ENCODE measurements at regions not wholly inside any gene's neighbourhood (a gene's known extent, or its start where the extent isn't known, plus 50 kb on each side); places are given as distances from the start of the nearest gene placed in this dataset.

- DNase-seq: no peak
These were observed 86.5 kb upstream of the PFKP start for GRCh38 chr10:2980791-2981360.

- DNase-seq: no peak
These were observed 87.2 kb upstream of the PFKP start for GRCh38 chr10:2980116-2980515.

DNA sequence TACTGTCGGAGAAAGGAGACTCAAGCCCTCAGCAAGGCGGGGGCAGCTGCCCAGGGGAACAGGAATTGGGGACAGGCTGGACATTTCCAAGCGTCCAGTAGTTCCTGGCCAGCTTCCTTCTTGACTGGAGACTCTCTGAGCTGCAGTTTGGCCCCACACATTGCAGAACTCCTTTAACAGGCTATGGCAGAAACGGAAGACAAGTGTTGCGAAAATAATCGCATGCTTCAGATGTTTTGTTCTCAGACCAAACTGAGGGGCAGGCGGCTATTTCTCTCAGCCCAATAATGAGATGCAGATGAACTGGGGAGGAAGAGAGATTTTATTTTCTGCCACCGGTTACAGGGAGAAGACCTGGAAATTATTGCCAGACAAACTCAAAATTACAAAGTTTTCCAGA is 88.0 kb upstream of the PFKP start:
- no peak for DNase-seq

GRCh38 chr10:2978574-2979273 is 88.6 kb upstream of the PFKP start:
- no peak for DNase-seq

DNA sequence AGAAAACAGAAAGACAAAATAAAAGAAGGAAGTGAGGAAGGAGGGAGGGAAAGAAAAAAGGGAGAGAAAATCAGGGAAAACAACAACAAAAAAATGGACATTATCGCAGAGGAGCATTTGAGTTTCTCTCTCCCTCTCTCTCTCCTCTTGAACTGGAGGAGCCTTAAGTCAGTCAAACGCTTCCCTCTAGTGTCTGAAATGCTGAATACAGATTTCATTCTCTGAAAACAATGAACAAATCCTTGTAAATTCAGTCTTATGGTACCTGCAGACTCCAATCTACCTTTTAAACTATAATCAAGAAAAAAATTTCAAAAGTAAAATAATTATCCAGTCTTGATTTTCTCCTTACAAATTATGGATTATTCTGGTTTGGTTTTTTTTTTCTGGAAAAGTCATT is 89.2 kb upstream of the PFKP start:
- no peak for DNase-seq

DNA sequence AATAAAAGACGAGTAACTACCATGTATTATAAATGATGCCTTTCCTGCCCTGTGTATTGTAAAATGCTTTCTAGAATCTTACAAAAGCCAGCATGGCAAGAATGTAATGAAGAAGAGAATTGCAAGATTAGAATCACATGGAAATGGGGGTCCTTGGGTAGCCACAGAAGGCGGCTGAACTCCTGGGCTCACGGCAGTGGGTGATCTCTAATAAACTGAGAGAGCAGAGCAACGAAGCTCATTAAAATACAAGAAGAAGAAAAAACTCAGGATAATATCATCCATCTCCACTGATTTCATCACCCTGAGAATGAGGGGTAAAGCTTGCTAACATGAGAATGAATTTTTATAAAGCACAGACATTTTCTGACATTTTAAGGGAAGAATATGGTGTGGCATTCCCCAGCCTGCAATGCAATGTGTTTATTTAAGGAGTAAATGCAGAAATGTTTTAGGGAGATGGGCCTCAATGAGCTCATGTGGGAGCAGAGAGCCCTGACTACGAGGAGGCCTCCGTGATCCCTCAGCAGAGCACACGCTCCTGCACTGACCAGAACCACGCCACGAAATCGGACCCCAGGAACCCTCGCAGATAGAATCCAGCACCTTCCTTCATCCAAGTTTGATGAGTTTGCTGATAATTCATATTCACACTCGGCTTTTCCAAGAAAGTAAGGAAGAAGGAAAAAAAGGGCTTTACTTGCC is 92.7 kb upstream of the PFKP start:
- no peak for DNase-seq

DNA sequence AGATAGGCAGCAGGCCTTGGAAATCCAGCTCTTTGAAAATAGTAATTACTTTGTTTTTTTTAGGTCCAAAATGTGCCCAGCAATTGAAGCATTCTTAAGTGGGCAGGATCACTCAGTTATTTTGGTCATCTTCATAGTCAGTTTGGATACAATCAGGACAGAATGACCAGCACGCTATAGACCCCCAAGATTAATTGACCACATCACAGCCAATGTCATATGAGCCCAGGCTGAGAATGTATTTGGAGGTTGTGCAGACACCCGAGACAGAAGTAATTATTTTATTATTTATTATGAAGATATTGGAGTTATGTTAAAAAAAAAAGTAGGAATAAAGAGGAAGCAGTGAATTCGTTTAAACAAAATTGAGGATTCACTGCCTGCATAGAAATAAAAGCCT is 93.3 kb upstream of the PFKP start:
- DNase-seq: no peak

- no peak for DNase-seq
These were observed 94.5 kb upstream of the PFKP start for GRCh38 chr10:2972810-2973209.

GRCh38 chr10:2972216-2972615 is 95.1 kb upstream of the PFKP start:
- no peak for DNase-seq

DNA sequence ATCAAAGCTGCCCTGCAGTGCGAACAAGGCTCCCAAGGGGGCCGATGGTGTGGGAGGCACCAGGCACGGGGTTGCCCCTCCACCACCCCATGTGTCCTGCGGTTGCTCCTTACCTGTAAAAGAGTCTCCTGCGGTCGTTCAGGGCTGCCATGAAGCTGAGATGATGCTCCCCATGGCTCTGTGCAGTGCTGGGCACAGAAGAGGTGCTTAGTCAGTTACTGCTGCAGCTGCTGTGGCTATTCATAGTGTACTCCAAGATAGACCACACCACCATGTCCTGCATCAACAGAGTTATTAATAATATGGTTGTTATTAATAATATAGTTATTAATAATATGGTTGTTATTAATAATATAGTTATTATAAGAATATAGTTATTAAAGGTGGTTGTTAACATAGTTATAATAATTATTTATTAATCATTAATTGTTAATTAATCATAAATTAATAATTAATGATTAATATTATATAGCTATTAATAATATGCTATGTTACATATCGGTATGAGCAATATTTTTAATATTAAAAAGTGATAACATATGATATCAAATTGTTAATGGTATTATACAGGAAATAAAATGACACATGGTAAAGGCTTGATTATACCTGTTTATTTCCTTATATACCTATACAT is 97.0 kb upstream of the PFKP start:
- DNase-seq: no peak

GRCh38 chr10:2968401-2969058 is 98.8 kb upstream of the PFKP start:
- DNase-seq: no peak

GRCh38 chr10:2966134-2966533 is 101.2 kb upstream of the PFKP start:
- DNase-seq: no peak

- no peak for DNase-seq
These were observed 102.6 kb upstream of the PFKP start for GRCh38 chr10:2964632-2965296.

- DNase-seq: no peak
These were observed 103.3 kb upstream of the PFKP start for GRCh38 chr10:2963889-2964631.

- no peak for DNase-seq
These were observed 105.2 kb upstream of the PFKP start for GRCh38 chr10:2962194-2962593.

- no peak for DNase-seq
These were observed 108.7 kb upstream of the PFKP start for GRCh38 chr10:2958659-2959058.

GRCh38 chr10:2957785-2958184 is 109.6 kb upstream of the PFKP start:
- DNase-seq: no peak

- no peak for DNase-seq
These were observed 112.3 kb upstream of the PFKP start for GRCh38 chr10:2955064-2955463.

GRCh38 chr10:2953495-2953894 is 113.9 kb upstream of the PFKP start:
- no peak for DNase-seq

DNA sequence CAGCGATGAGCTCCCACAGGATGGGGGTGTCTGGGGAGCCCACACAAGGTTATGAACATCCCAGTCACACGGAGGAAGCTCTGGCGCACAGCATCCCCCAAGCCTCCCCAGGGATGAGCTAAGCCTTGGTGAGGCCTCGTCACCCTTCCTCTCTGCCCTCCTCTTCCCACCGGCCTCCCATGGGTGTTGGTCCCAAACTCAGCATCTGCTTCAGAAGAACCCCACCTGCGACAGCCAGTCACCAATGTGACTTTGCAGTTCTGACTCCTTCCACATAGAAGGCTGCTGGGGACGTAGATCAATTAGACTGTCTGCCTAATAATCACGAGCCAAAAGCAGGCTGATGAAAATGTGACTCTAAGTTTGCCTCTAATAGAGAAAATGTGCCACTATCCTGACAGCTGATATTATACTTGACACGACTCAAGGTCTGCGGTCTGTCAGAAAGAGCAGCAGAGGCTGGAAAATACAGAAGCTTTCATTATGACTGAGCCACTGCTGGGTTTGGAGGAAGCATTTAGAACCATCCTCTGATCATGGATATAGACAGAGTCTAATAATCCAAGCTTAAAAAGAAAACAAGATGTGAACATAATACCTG is 116.0 kb upstream of the PFKP start:
- no peak for DNase-seq

- no peak for DNase-seq
These were observed 116.8 kb upstream of the PFKP start for GRCh38 chr10:2950546-2950945.

GRCh38 chr10:2949948-2950354 is 117.4 kb upstream of the PFKP start:
- DNase-seq: no peak

Measured in activated effector memory CD4-positive, alpha-beta T cell treated with Interleukin-2 at 50 U/mL for 16 hours (primary cell).